ENCODE measurements at regions not wholly inside any gene's neighbourhood (a gene's known extent, or its start where the extent isn't known, plus 50 kb on each side); places are given as distances from the start of the nearest gene placed in this dataset.

GRCh38 chr16:86016201-86016965, 117.4 kb downstream of the IRF8 start:
- H3K4me3 ChIP-seq (ENCODE audit: low read length) = no peak overlapping the region
- peaks cover 44% of the 10 kb centered on the region for H3K27me3 ChIP-seq (ENCODE audit: control insufficient read depth, insufficient read depth, low read length)
- H3K9me3 ChIP-seq (replicated peaks; ENCODE audit: control insufficient read depth, low read depth, low read length) = peaks cover 6% of the 10 kb centered on the region
- DNase-seq = peak; percentile 82
- H3K4me1 ChIP-seq (ENCODE audit: control insufficient read depth, insufficient read depth, low read length) = peaks cover 12% of the 10 kb centered on the region
- no peak overlapping the region for H3K27ac ChIP-seq (ENCODE audit: low read length)
- 46% methylated on average over 9 of the region's 13 CpGs for WGBS (ENCODE audit: insufficient coverage)
- H3K36me3 ChIP-seq (ENCODE audit: control insufficient read depth, insufficient read depth, low read length) = no peaks in the 10 kb centered on the region

DNA sequence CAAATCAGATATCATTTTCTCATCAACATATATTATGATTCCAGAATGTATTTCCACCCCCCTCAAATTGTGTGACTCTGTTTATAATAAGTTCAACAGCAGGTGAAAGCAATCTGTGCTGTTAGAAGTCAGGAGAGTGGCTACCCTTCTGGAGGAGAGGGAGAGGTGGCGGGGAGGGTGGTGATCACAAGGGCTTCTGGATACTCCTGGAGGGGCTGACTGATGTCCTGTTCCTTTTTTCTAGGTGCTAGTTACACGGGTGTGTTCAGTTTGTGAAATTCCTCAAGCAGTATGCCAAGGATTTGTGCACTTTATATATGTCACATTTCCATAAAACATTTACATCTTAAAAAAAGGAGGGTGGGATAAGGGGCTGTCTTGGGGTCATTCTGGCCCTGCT, 119.1 kb downstream of the IRF8 start:
- H3K36me3 ChIP-seq (ENCODE audit: control insufficient read depth, insufficient read depth, low read length) = no peaks in the 10 kb centered on the region
- WGBS (ENCODE audit: insufficient coverage) = no CpG with 5 or more reads among the region's 2 CpGs
- H3K27me3 ChIP-seq (ENCODE audit: control insufficient read depth, insufficient read depth, low read length) = peaks cover 55% of the 10 kb centered on the region
- no peak overlapping the region for H3K27ac ChIP-seq (ENCODE audit: low read length)
- no peak for DNase-seq
- H3K4me1 ChIP-seq (ENCODE audit: control insufficient read depth, insufficient read depth, low read length) = peaks cover 12% of the 10 kb centered on the region
- H3K9me3 ChIP-seq (replicated peaks; ENCODE audit: control insufficient read depth, low read depth, low read length) = peaks cover 6% of the 10 kb centered on the region
- no peak overlapping the region for H3K4me3 ChIP-seq (ENCODE audit: low read length)

DNA sequence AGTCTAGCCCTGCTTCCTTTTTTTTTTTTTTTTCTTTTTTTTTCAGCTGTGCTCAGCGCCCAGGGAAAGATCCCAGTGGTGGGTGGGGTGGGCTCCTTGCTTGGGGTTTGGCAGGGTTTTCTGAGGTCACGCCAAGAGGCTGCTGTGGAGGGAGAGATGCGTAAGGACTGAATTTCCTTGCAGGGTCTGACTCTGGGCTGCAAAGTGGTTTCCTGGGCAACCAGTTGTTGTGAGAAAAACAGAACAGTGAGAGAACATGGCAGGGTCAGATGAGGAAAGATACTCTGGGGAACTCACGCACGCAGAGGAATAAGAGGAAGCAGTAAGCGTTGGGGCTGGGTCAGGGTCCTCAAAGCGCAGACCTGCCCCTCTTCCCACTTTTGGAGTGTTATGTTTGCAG, 119.5 kb downstream of the IRF8 start:
- no peak overlapping the region for H3K27ac ChIP-seq (ENCODE audit: low read length)

GRCh38 chr16:86018941-86019340, 120.0 kb downstream of the IRF8 start:
- Histone ChIP-seq H3K4me3 (ENCODE audit: low read length) (no peak overlapping the region), H3K9me3 (replicated peaks; ENCODE audit: control insufficient read depth, low read depth, low read length) (peaks cover 8% of the 10 kb centered on the region), H3K4me1 (ENCODE audit: control insufficient read depth, insufficient read depth, low read length) (peaks cover 12% of the 10 kb centered on the region), H3K27ac (ENCODE audit: low read length) (no peak overlapping the region), H3K27me3 (ENCODE audit: control insufficient read depth, insufficient read depth, low read length) (peaks cover 55% of the 10 kb centered on the region), H3K36me3 (ENCODE audit: control insufficient read depth, insufficient read depth, low read length) (no peaks in the 10 kb centered on the region)
- DNase-seq = no peak
- 47% methylated on average over 4 of the region's 8 CpGs for WGBS (ENCODE audit: insufficient coverage)

More for the DNA sequence above, 119.5 kb downstream of the IRF8 start:
- 3% methylated on average over 5 of the region's 7 CpGs for WGBS (ENCODE audit: insufficient coverage)
- Histone ChIP-seq H3K4me1 (ENCODE audit: control insufficient read depth, insufficient read depth, low read length) (peaks cover 12% of the 10 kb centered on the region), H3K9me3 (replicated peaks; ENCODE audit: control insufficient read depth, low read depth, low read length) (peaks cover 6% of the 10 kb centered on the region), H3K4me3 (ENCODE audit: low read length) (no peak overlapping the region), H3K36me3 (ENCODE audit: control insufficient read depth, insufficient read depth, low read length) (no peaks in the 10 kb centered on the region), H3K27me3 (ENCODE audit: control insufficient read depth, insufficient read depth, low read length) (peaks cover 55% of the 10 kb centered on the region)
- DNase-seq = peak; percentile 95

DNA sequence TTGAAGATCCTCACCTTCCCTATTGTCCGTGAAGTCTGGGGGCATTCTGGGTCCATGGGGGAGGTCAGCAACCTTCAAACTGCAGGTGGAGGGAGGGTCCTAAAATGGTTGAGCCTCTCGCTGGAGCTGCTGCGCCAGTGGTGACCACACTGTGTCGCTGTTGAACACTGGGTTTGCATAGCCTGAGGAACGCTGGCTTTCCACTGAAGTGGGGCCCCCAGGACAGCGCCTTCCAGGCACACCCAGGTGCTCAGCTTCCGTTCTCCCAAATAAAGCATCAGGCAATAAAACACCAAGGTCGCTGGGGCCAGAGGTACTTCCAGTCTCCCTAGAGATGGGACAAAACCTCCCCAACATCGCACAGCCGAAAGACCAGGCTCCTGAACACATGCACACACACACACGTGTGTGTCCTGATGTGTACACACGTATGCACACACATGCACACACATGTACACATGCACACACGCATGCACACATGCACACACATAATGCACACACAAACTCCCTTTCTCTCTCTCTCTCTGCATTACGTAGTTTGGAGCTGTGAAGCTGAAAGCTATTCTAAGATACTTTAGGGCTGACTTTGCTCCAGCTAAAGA, 120.6 kb downstream of the IRF8 start:
- Histone ChIP-seq H3K9me3 (replicated peaks; ENCODE audit: control insufficient read depth, low read depth, low read length) (peaks cover 9% of the 10 kb centered on the region), H3K4me3 (ENCODE audit: low read length) (no peak overlapping the region), H3K36me3 (ENCODE audit: control insufficient read depth, insufficient read depth, low read length) (no peaks in the 10 kb centered on the region), H3K4me1 (ENCODE audit: control insufficient read depth, insufficient read depth, low read length) (peaks cover 12% of the 10 kb centered on the region), H3K27me3 (ENCODE audit: control insufficient read depth, insufficient read depth, low read length) (peaks cover 55% of the 10 kb centered on the region), H3K27ac (ENCODE audit: low read length) (no peak overlapping the region)
- WGBS (ENCODE audit: insufficient coverage) = 48% methylated on average over 12 of the region's 14 CpGs
- DNase-seq = no peak

GRCh38 chr16:86020971-86021370, 122.0 kb downstream of the IRF8 start:
- no peak for DNase-seq
- H3K27me3 ChIP-seq (ENCODE audit: control insufficient read depth, insufficient read depth, low read length) = peaks cover 50% of the 10 kb centered on the region

GRCh38 chr16:86022381-86022960, 123.5 kb downstream of the IRF8 start:
- H3K36me3 ChIP-seq (ENCODE audit: control insufficient read depth, insufficient read depth, low read length) = no peaks in the 10 kb centered on the region
- DNase-seq = no peak
- peaks cover 13% of the 10 kb centered on the region for H3K9me3 ChIP-seq (replicated peaks; ENCODE audit: control insufficient read depth, low read depth, low read length)
- H3K27ac ChIP-seq (ENCODE audit: low read length) = no peak overlapping the region
- H3K4me1 ChIP-seq (ENCODE audit: control insufficient read depth, insufficient read depth, low read length) = peaks cover 12% of the 10 kb centered on the region
- H3K27me3 ChIP-seq (ENCODE audit: control insufficient read depth, insufficient read depth, low read length) = peaks cover 54% of the 10 kb centered on the region
- 17% methylated on average over 2 of the region's 7 CpGs for WGBS (ENCODE audit: insufficient coverage)
- H3K4me3 ChIP-seq (ENCODE audit: low read length) = no peak overlapping the region

More at GRCh38 chr16:86020971-86021370, 122.0 kb downstream of the IRF8 start:
- 57% methylated on average over 7 of the region's 7 CpGs for WGBS (ENCODE audit: insufficient coverage)
- no peaks in the 10 kb centered on the region for H3K36me3 ChIP-seq (ENCODE audit: control insufficient read depth, insufficient read depth, low read length)
- peaks cover 13% of the 10 kb centered on the region for H3K9me3 ChIP-seq (replicated peaks; ENCODE audit: control insufficient read depth, low read depth, low read length)
- H3K4me3 ChIP-seq (ENCODE audit: low read length) = no peak overlapping the region
- H3K4me1 ChIP-seq (ENCODE audit: control insufficient read depth, insufficient read depth, low read length) = peaks cover 12% of the 10 kb centered on the region
- H3K27ac ChIP-seq (ENCODE audit: low read length) = no peak overlapping the region

- H3K36me3 ChIP-seq (ENCODE audit: control insufficient read depth, insufficient read depth, low read length) = no peaks in the 10 kb centered on the region
- H3K4me3 ChIP-seq (ENCODE audit: low read length) = no peak overlapping the region
- H3K4me1 ChIP-seq (ENCODE audit: control insufficient read depth, insufficient read depth, low read length) = peaks cover 3% of the 10 kb centered on the region
- no peak overlapping the region for H3K27ac ChIP-seq (ENCODE audit: low read length)
- peaks cover 56% of the 10 kb centered on the region for H3K27me3 ChIP-seq (ENCODE audit: control insufficient read depth, insufficient read depth, low read length)
- DNase-seq = no peak
- H3K9me3 ChIP-seq (replicated peaks; ENCODE audit: control insufficient read depth, low read depth, low read length) = peaks cover 12% of the 10 kb centered on the region
Observed at GRCh38 chr16:86024210-86024609, 125.2 kb downstream of the IRF8 start.

DNA sequence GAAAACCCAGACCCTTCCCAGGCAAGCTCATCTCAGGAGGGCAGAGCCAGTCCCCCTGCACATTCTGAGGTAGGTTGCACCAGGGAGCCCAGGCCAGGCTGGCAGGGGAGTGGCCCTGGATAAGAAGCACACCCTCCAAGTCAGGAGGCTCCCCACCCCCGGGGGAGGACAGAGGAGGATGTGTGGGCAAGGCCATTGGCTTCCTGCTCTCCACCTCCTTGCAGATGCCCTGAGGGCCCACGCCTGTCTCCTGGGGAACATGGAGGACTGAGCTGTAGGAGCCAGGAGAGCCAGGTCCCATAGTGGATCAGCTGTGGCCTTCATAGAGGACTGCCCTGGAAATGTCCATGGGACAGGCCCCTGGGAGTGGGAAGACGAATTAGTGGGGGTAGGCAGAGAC, 126.7 kb downstream of the IRF8 start:
- no peak overlapping the region for H3K27ac ChIP-seq (ENCODE audit: low read length)
- peaks cover 6% of the 10 kb centered on the region for H3K9me3 ChIP-seq (replicated peaks; ENCODE audit: control insufficient read depth, low read depth, low read length)
- no peak overlapping the region for H3K4me3 ChIP-seq (ENCODE audit: low read length)
- no peak for DNase-seq
- peaks cover 12% of the 10 kb centered on the region for H3K4me1 ChIP-seq (ENCODE audit: control insufficient read depth, insufficient read depth, low read length)
- 45% methylated on average over 3 of the region's 3 CpGs for WGBS (ENCODE audit: insufficient coverage)
- peaks cover 54% of the 10 kb centered on the region for H3K27me3 ChIP-seq (ENCODE audit: control insufficient read depth, insufficient read depth, low read length)
- no peaks in the 10 kb centered on the region for H3K36me3 ChIP-seq (ENCODE audit: control insufficient read depth, insufficient read depth, low read length)

DNA sequence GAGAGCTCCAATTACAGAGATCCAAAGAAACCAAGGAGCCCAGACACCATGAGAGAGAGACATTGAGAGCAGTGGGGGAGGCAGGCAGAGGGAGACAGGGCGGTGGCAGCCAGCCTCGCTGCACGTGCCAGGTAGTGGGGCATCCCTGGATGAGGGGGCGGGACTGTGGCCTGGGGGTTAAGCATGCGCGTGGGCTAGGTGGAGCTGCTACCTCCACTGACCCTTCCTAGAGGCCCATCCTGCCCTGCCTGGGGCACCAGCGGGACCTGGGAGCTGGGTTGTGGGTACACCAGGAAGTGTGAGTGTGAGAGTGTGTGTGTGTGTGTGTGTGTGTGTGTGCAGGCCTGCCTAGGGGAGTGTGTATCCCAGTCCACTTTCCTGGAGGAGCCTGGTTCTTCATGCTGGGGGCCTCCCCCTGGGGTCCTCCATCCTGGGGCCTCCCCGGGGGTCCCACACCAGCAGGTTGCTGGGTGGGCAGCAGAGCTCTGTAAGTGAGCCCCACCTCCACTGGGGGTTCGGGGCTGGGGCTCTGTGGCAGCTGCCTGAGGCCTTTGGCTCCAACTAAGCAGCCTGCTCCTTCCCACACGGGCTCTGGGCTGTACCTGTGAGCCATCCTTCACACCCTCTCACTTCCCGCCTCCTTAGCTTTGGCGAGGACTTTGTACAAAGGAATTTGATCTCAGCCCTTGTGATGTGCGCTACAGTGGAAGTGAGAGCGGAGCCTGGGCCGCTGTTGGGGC, 127.4 kb downstream of the IRF8 start:
- 75% methylated on average over 12 of the region's 15 CpGs for WGBS (ENCODE audit: insufficient coverage)
- peaks cover 58% of the 10 kb centered on the region for H3K27me3 ChIP-seq (ENCODE audit: control insufficient read depth, insufficient read depth, low read length)
- H3K4me3 ChIP-seq (ENCODE audit: low read length) = no peak overlapping the region
- H3K4me1 ChIP-seq (ENCODE audit: control insufficient read depth, insufficient read depth, low read length) = peaks cover 12% of the 10 kb centered on the region
- DNase-seq = no peak
- no peaks in the 10 kb centered on the region for H3K36me3 ChIP-seq (ENCODE audit: control insufficient read depth, insufficient read depth, low read length)
- no peak overlapping the region for H3K27ac ChIP-seq (ENCODE audit: low read length)
- H3K9me3 ChIP-seq (replicated peaks; ENCODE audit: control insufficient read depth, low read depth, low read length) = peaks cover 8% of the 10 kb centered on the region

All from muscle of leg (tissue), 3 donors.